ENCODE measurements at regions not wholly inside any gene's neighbourhood (a gene's known extent, or its start where the extent isn't known, plus 50 kb on each side); places are given as distances from the start of the nearest gene placed in this dataset.

- Histone ChIP-seq H3K36me3 (ENCODE audit: insufficient read depth, low read length) (no peaks in the 10 kb centered on the region), H3K9ac (ENCODE audit: low read length) (no peak overlapping the region), H3K4me3 (ENCODE audit: low read length) (no peak overlapping the region), H3K79me2 (replicated peaks; ENCODE audit: insufficient read depth, low read length) (no peaks in the 10 kb centered on the region), H2AFZ (ENCODE audit: low read depth, low read length) (no peak overlapping the region), H4K20me1 (ENCODE audit: insufficient read depth) (no peaks in the 10 kb centered on the region), H3K27ac (ENCODE audit: low read length) (no peak overlapping the region), H3F3A (ENCODE audit: insufficient read depth, low read length, poor library complexity, severe bottlenecking) (no peaks in the 10 kb centered on the region), H3K9me2 (ENCODE audit: insufficient read depth, low read length) (no peaks in the 10 kb centered on the region), H3K4me2 (ENCODE audit: low read length) (no peak overlapping the region), H3K9me3 (ENCODE audit: low read length) (no peaks in the 10 kb centered on the region), H3K27me3 (ENCODE audit: insufficient read depth, low read depth, low read length) (no peaks in the 10 kb centered on the region)
- TF ChIP-seq EZH2 (IDR thresholded peaks at IDR 0.05; ENCODE audit: borderline replicate concordance, insufficient read depth, low read length, poor library complexity, severe bottlenecking) (no peak), RAD21 (conservative IDR thresholded peaks at IDR 0.05) (no peak), CTCF (IDR thresholded peaks at IDR 0.05; ENCODE audit: poor library complexity, severe bottlenecking) (no peak), TAF1 (IDR thresholded peaks at IDR 0.05; ENCODE audit: low read depth) (no peak), REST (IDR thresholded peaks at IDR 0.05; ENCODE audit: borderline replicate concordance) (no peak)
These were observed 232.1 kb downstream of the LOXHD1 start for GRCh38 chr18:46424898-46425297.

- H3K4me2 ChIP-seq (ENCODE audit: low read length), result no peak overlapping the region
- TF ChIP-seq SMC3 (conservative IDR thresholded peaks at IDR 0.05; ENCODE audit: poor library complexity), result no peak
- TF ChIP-seq MXI1 (conservative IDR thresholded peaks at IDR 0.05; ENCODE audit: poor library complexity, severe bottlenecking), result no peak
- TF ChIP-seq TAF1 (IDR thresholded peaks at IDR 0.05; ENCODE audit: low read depth), result no peak
- no peak for TF ChIP-seq POLR2AphosphoS5 (IDR thresholded peaks at IDR 0.05)
- no peak for TF ChIP-seq EP300 (conservative IDR thresholded peaks at IDR 0.05; ENCODE audit: poor library complexity, severe bottlenecking)
- TF ChIP-seq EZH2 (IDR thresholded peaks at IDR 0.05; ENCODE audit: borderline replicate concordance, insufficient read depth, low read length, poor library complexity, severe bottlenecking), result no peak
- no peak for TF ChIP-seq REST (IDR thresholded peaks at IDR 0.05; ENCODE audit: borderline replicate concordance)
- no peak for TF ChIP-seq CTCF (IDR thresholded peaks at IDR 0.05; ENCODE audit: poor library complexity, severe bottlenecking)
- no peak for TF ChIP-seq RAD21 (conservative IDR thresholded peaks at IDR 0.05)
- H4K20me1 ChIP-seq (ENCODE audit: insufficient read depth), result no peaks in the 10 kb centered on the region
- no peaks in the 10 kb centered on the region for H3K36me3 ChIP-seq (ENCODE audit: insufficient read depth, low read length)
- no peaks in the 10 kb centered on the region for H3K79me2 ChIP-seq (replicated peaks; ENCODE audit: insufficient read depth, low read length)
- no peaks in the 10 kb centered on the region for H3F3A ChIP-seq (ENCODE audit: insufficient read depth, low read length, poor library complexity, severe bottlenecking)
- H3K4me3 ChIP-seq (ENCODE audit: low read length), result no peak overlapping the region
- no peaks in the 10 kb centered on the region for H3K27me3 ChIP-seq (ENCODE audit: insufficient read depth, low read depth, low read length)
- no peak overlapping the region for H2AFZ ChIP-seq (ENCODE audit: low read depth, low read length)
- H3K27ac ChIP-seq (ENCODE audit: low read length), result no peak overlapping the region
- no peak overlapping the region for H3K9ac ChIP-seq (ENCODE audit: low read length)
- no peaks in the 10 kb centered on the region for H3K9me3 ChIP-seq (ENCODE audit: low read length)
- H3K9me2 ChIP-seq (ENCODE audit: insufficient read depth, low read length), result no peaks in the 10 kb centered on the region
These were observed 231.5 kb downstream of the LOXHD1 start for GRCh38 chr18:46425511-46425910.

Measured in neural cell (in vitro differentiated cells).